Smooth muscle cell (in vitro differentiated cells): ENCODE measurements at regions not wholly inside any gene's neighbourhood (a gene's known extent, or its start where the extent isn't known, plus 50 kb on each side); places are given as distances from the start of the nearest gene placed in this dataset.

Source experiments
- DNase-seq: peaks from one replicate; lab custom pipeline; 2025; ENCODE audit not compliant: unreplicated experiment; lab: John Stamatoyannopoulos, UW
- H2AFZ ChIP-seq: fragments of 200-600 bp; sonication (generic); 2 replicates; pipeline ENCODE4 v1.6.0; 2016; ENCODE audit warnings: antibody characterized with exemption, low read depth, mild to moderate bottlenecking
- H3F3A ChIP-seq: fragments of 200-600 bp; sonication (generic); 2 replicates; pipeline ENCODE4 v1.6.0; 2017; ENCODE audit warnings: antibody characterized with exemption, low read depth
- H3K27ac ChIP-seq: fragments of 200-600 bp; sonication (generic); 2 replicates; pipeline ENCODE4 v1.5.1; 2016; ENCODE audit warnings: low read depth, mild to moderate bottlenecking
- H3K27me3 ChIP-seq: fragments of 200-600 bp; sonication (generic); 2 replicates; pipeline ENCODE4 v1.6.1; 2016; ENCODE audit warnings: low read depth, mild to moderate bottlenecking
- H3K36me3 ChIP-seq: fragments of 200-600 bp; sonication (generic); 2 replicates; pipeline ENCODE4 v1.5.1; 2016; ENCODE audit warnings: low read depth
- H3K4me1 ChIP-seq: fragments of 200-600 bp; sonication (generic); 2 replicates; pipeline ENCODE4 v1.5.1; 2016; ENCODE audit warnings: low read depth
- H3K4me2 ChIP-seq: fragments of 200-600 bp; sonication (generic); 2 replicates; pipeline ENCODE4 v1.6.0; 2016; ENCODE audit warnings: mild to moderate bottlenecking
- H3K4me3 ChIP-seq: fragments of 200-600 bp; sonication (generic); 2 replicates; pipeline ENCODE4 v1.5.1; 2016; ENCODE audit warnings: mild to moderate bottlenecking
- H3K79me2 ChIP-seq: fragments of 200-600 bp; sonication (generic); 2 replicates; pipeline ENCODE4 v1.6.0; 2016; ENCODE audit warnings: low read depth, mild to moderate bottlenecking
- H3K9ac ChIP-seq: fragments of 200-600 bp; sonication (generic); 2 replicates; pipeline ENCODE4 v1.6.0; 2016; ENCODE audit warnings: low read depth
- H3K9me3 ChIP-seq: fragments of 200-600 bp; sonication (generic); replicated peaks from 2 replicates; pipeline ENCODE4 v1.5.1; 2016; ENCODE audit warnings: low read depth
- H4K20me1 ChIP-seq: fragments of 200-600 bp; sonication (generic); 2 replicates; pipeline ENCODE4 v1.6.0; 2016; ENCODE audit warnings: low read depth
- WGBS: methylation state at CpG from one replicate; pipeline ENCODE4 v1.1.7; 2016; ENCODE audit warnings: low lambda C conversion rate; 5-methylcytosine and 5-hydroxymethylcytosine counted together
- TF ChIP-seq, protein P1 (sequence below): fragments of 200-600 bp; sonication (generic); IDR thresholded peaks from 2 replicates; pipeline ENCODE4 v1.5.1; 2017; ENCODE audit warnings: borderline replicate concordance, mild to moderate bottlenecking, antibody characterized with exemption; ENCODE audit not compliant: insufficient read depth, poor library complexity, severe bottlenecking

- Histone ChIP-seq H3K9ac (no peak overlapping the region), H3K27ac (no peak overlapping the region), H3K79me2 (no peaks in the 10 kb centered on the region), H3K4me1 (peaks cover 41% of the 10 kb centered on the region), H3K27me3 (no peaks in the 10 kb centered on the region), H3F3A (no peaks in the 10 kb centered on the region), H4K20me1 (no peaks in the 10 kb centered on the region), H3K4me2 (no peak overlapping the region), H3K36me3 (no peaks in the 10 kb centered on the region), H2AFZ (no peak overlapping the region), H3K9me3 (no peaks in the 10 kb centered on the region), H3K4me3 (no peak overlapping the region)
- 95% methylated on average over 2 of the region's 2 CpGs for WGBS
- DNase-seq = no peak
- TF ChIP-seq, protein P1, sequence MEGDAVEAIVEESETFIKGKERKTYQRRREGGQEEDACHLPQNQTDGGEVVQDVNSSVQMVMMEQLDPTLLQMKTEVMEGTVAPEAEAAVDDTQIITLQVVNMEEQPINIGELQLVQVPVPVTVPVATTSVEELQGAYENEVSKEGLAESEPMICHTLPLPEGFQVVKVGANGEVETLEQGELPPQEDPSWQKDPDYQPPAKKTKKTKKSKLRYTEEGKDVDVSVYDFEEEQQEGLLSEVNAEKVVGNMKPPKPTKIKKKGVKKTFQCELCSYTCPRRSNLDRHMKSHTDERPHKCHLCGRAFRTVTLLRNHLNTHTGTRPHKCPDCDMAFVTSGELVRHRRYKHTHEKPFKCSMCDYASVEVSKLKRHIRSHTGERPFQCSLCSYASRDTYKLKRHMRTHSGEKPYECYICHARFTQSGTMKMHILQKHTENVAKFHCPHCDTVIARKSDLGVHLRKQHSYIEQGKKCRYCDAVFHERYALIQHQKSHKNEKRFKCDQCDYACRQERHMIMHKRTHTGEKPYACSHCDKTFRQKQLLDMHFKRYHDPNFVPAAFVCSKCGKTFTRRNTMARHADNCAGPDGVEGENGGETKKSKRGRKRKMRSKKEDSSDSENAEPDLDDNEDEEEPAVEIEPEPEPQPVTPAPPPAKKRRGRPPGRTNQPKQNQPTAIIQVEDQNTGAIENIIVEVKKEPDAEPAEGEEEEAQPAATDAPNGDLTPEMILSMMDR = no peak
These were observed 342.7 kb downstream of the PMP22 start for GRCh38 chr17:14922411-14922810.

DNA sequence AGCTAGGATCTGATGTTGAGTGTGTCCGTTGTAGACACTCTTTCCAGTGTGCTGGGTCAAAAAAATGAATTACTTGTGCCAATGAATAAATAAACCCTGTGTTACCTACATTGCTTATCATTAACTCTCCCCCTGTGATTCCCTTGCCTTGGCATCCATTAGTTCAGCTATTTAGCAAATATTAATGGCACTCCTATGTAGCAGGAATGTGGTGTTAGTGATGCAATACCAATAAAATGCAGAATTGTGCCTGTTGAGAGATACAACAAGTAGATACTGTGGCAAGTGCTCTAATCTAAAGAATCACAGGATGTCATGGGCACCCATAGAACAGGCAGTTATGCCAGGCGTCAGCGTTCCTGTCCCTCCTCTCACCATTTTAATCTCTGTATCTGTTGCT, 343.2 kb downstream of the PMP22 start:
- Histone ChIP-seq H4K20me1 (no peaks in the 10 kb centered on the region), H3K27ac (no peak overlapping the region), H3K36me3 (no peaks in the 10 kb centered on the region), H3K9ac (no peak overlapping the region), H3K27me3 (no peaks in the 10 kb centered on the region), H3K4me2 (no peak overlapping the region), H3K9me3 (no peaks in the 10 kb centered on the region), H3K4me1 (peaks cover 41% of the 10 kb centered on the region), H2AFZ (no peak overlapping the region), H3K4me3 (no peak overlapping the region), H3F3A (no peaks in the 10 kb centered on the region), H3K79me2 (no peaks in the 10 kb centered on the region)
- WGBS = 97% methylated on average over 3 of the region's 3 CpGs
- DNase-seq = no peak
- TF ChIP-seq, protein P1 = no peak

- Histone ChIP-seq H3K27ac (no peak overlapping the region), H3K4me1 (peaks cover 39% of the 10 kb centered on the region), H2AFZ (no peak overlapping the region), H3K4me2 (no peak overlapping the region), H4K20me1 (no peaks in the 10 kb centered on the region), H3K9ac (no peak overlapping the region), H3K9me3 (no peaks in the 10 kb centered on the region), H3K79me2 (no peaks in the 10 kb centered on the region), H3K4me3 (no peak overlapping the region), H3F3A (no peaks in the 10 kb centered on the region), H3K36me3 (no peaks in the 10 kb centered on the region), H3K27me3 (no peaks in the 10 kb centered on the region)
- no peak for DNase-seq
- 72% methylated on average over 5 of the region's 5 CpGs for WGBS
- TF ChIP-seq, protein P1 = no peak
These were observed 345.4 kb downstream of the PMP22 start for GRCh38 chr17:14919631-14920213.

DNA sequence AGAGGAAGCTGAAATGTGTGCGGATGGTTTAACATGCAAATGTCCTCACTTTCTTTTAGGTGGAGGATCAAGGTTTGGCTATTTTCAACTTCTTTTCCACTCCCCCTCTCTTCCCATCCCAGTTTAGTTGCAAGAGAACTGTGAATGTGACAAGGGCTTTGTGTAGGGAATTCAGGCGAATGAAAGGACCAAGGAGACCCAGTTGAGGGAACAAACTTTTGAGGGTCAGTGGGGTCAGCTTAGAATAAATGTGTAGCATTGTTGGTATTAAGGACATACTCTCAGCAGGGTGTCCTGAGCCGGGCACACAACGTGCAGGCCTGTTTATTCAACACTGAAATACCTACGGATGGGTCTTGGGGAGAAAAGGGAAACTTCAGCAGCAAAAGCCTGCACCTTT, 346.0 kb downstream of the PMP22 start:
- Histone ChIP-seq H3K27ac (peak overlapping the region; percentile 34), H3K4me2 (peak overlapping the region; percentile 61), H3K4me1 (peaks cover 39% of the 10 kb centered on the region), H2AFZ (peak overlapping the region; percentile 72), H3K9ac (no peak overlapping the region), H4K20me1 (no peaks in the 10 kb centered on the region), H3K27me3 (no peaks in the 10 kb centered on the region), H3K36me3 (no peaks in the 10 kb centered on the region), H3F3A (no peaks in the 10 kb centered on the region), H3K4me3 (no peak overlapping the region), H3K79me2 (no peaks in the 10 kb centered on the region), H3K9me3 (no peaks in the 10 kb centered on the region)
- TF ChIP-seq, protein P1 = no peak
- WGBS = 58% methylated on average over 5 of the region's 5 CpGs
- no peak for DNase-seq
